ENCODE measurements at regions not wholly inside any gene's neighbourhood (a gene's known extent, or its start where the extent isn't known, plus 50 kb on each side); places are given as distances from the start of the nearest gene placed in this dataset.

- TF ChIP-seq CTCF (IDR thresholded peaks at IDR 0.05 in 4 of 5, conservative IDR thresholded peaks at IDR 0.05 in 1 of 5) (no peak), POLR2A (IDR thresholded peaks at IDR 0.05) (no peak)
Measured at GRCh38 chr2:204223046-204223445, 286.5 kb downstream of the ICOS start.
